Mesodermal cell (in vitro differentiated cells): ENCODE measurements at regions not wholly inside any gene's neighbourhood (a gene's known extent, or its start where the extent isn't known, plus 50 kb on each side); places are given as distances from the start of the nearest gene placed in this dataset.

Source experiments
- H3K27ac ChIP-seq: 2 replicates; pipeline ENCODE4 v1.7.0; 2013; ENCODE audit warnings: mild to moderate bottlenecking, low read depth, low read length, moderate library complexity; ENCODE audit not compliant: severe bottlenecking
- H3K36me3 ChIP-seq: 2 replicates; pipeline ENCODE4 v1.7.1; 2013; ENCODE audit warnings: mild to moderate bottlenecking, low read length, moderate library complexity; ENCODE audit not compliant: control insufficient read depth, insufficient read depth
- H3K4me1 ChIP-seq: one replicate; pipeline ENCODE4 v1.7.1; 2013; ENCODE audit warnings: mild to moderate bottlenecking, low read length; ENCODE audit not compliant: insufficient read depth, control insufficient read depth, poor library complexity, severe bottlenecking
- H3K4me3 ChIP-seq: 2 replicates; pipeline ENCODE4 v1.7.0; 2013; ENCODE audit warnings: low read length, control low read depth, mild to moderate bottlenecking; ENCODE audit not compliant: insufficient read depth, poor library complexity, severe bottlenecking; ENCODE audit errors: extremely low read depth
- H3K9me3 ChIP-seq: 2 replicates; pipeline ENCODE4 v1.7.1; 2013; ENCODE audit warnings: mild to moderate bottlenecking, low read length, moderate library complexity; ENCODE audit not compliant: control insufficient read depth
- WGBS, 2 experiments: methylation state at CpG; one replicate each; pipeline ENCODE4 v1.1.5; 2013; ENCODE audit warnings: missing lambda C conversion rate in 2 of 2; ENCODE audit not compliant: insufficient coverage in 2 of 2; 5-methylcytosine and 5-hydroxymethylcytosine counted together

DNA sequence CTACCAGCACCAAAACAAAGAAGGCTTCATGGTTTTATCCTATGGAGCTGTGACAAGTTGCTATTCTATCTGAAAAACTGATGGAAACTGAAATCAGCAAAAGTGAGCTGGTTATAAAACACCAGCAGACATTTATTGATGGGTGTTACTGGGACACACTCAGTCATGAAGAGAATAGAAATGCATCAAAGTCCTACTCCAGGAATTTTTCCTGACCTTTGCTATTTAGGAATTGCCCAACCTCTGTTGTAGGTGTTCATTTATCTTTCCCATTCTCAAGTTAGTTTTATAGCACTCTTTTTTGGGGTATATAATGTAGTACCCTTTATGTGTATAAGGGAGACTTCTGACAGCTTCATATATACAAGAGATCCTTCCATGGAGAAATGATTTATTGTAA is 533.2 kb downstream of the REEP3 start:
- Histone ChIP-seq H3K36me3 (no peaks in the 10 kb centered on the region), H3K9me3 (peaks cover 5% of the 10 kb centered on the region), H3K4me3 (no peak overlapping the region), H3K27ac (no peak overlapping the region), H3K4me1 (no peaks in the 10 kb centered on the region)

DNA sequence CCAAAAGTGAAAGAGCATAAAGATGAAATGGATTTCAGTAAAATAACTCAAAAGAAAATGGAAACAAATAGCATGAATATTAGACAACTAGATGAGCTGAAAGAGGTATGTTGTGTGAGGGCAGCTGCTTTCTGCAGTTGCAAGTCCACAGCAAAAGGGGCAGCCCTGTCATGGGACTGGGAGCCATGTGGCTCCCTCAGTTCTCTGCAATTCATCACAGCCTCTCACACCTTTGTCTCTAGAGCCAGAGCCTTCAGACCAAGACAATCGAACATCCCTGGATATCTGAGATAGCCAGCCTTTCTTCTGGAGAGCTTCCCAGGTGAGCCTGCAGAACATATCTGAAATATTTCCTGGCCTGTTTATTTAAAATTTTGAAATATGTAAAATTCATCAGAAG is 538.7 kb downstream of the REEP3 start:
- H3K27ac ChIP-seq = no peak overlapping the region
- 86% methylated on average over 1 of the region's 1 CpG; no CpG with 5 or more reads in 1 of the 2 experiments for WGBS, 2 experiments
- no peaks in the 10 kb centered on the region for H3K36me3 ChIP-seq
- no peaks in the 10 kb centered on the region for H3K4me1 ChIP-seq
- H3K4me3 ChIP-seq = no peak overlapping the region
- H3K9me3 ChIP-seq = no peaks in the 10 kb centered on the region

DNA sequence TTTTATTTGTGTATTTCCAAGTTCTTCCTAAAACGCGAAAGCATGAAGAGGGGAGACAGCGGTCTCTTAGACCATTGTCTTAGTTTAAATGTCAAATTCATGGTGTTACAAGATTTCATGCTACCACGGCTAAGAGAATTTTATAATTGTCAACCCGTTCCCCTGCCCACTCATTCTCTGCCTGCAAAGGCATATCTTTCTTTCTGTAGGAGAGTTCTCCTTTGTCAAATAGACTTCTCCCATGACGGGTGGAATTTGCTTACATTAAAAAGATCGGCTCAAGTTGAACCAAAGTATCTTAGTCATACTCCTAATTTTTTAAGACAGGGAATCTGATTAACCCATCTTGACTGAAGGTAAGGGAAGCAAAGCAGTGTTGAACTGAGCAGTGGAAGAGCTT is 539.2 kb downstream of the REEP3 start:
- Histone ChIP-seq H3K27ac (no peak overlapping the region), H3K4me1 (no peaks in the 10 kb centered on the region), H3K9me3 (no peaks in the 10 kb centered on the region), H3K4me3 (no peak overlapping the region), H3K36me3 (no peaks in the 10 kb centered on the region)
- WGBS, 2 experiments = 92 to 100% methylated on average over 4 to 5 of the region's 7 CpGs

DNA sequence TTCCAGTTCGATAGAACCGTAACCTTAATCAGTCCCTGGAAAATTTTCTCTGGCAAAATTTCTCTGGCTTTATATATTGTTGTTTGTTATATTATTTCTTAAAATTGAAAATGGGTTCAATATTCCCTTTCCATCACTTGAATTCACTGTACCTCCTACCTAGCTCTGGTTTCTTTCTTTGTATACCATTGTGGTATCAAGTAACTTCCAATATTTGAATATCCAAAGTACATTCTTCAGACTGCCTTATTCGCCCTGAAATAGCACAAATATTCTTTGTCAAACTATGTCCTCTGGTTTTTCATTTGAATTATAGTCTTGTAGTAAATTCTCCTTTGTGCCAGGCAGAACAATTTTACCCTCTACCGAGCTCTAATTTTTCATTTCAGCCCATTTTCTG is 541.6 kb downstream of the REEP3 start:
- Histone ChIP-seq H3K36me3 (no peaks in the 10 kb centered on the region), H3K4me3 (no peak overlapping the region), H3K27ac (no peak overlapping the region), H3K9me3 (no peaks in the 10 kb centered on the region), H3K4me1 (no peaks in the 10 kb centered on the region)
- no CpG with 5 or more reads among the region's 4 CpGs for WGBS, 2 experiments

DNA sequence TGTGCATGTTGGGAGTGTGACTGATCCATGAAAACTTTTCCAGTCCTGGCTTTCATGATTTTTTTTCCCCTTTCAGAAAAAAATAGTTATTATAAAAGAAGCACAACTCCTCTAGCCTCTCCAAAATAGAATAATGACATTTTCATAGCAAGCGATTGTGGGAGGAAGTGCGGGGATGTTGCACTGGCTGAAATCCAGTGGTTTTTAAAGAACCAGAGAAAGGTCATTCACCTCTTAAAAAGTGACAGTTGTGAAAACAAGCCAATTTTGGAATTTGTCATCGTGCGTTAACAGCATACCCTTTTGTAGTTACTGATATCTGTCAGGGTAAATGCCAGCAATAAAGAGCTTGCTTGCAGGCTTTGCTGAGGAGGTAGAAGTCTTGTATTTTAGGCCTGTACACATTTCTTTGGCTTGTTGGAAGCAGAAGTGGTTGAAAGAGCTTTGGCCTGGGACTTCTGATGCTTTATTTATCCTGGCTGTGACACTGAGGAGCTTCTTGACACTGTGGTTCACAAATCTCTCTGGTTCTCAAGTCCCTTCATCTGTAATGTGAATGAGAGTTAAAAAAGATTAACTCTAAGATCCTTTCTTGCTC is 545.9 kb downstream of the REEP3 start:
- H3K27ac ChIP-seq = no peak overlapping the region
- no peaks in the 10 kb centered on the region for H3K4me1 ChIP-seq
- H3K36me3 ChIP-seq = no peaks in the 10 kb centered on the region
- 89 to 95% methylated on average over 4 of the region's 4 CpGs for WGBS, 2 experiments
- H3K4me3 ChIP-seq = no peak overlapping the region
- no peaks in the 10 kb centered on the region for H3K9me3 ChIP-seq

DNA sequence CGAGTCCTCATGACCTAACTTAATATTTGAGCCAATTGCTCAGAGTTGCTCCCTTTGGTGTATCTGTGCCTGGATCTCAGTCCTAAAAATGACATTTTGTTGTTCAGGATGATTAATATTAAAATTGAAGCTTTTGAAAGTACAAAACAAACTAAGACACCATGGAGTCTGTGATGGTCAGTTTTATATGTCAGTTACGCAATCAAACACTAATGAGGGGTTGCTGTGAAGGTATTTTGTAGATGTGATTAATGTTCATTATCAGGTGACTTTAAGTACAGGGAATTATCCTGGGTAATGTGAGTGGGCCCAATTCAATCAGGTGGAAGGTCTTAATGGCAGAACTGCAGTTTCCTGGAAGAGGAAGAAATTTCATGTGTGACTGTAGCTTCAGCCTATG is 546.7 kb downstream of the REEP3 start:
- 77 to 83% methylated on average over 2 of the region's 2 CpGs for WGBS, 2 experiments
- H3K27ac ChIP-seq = no peak overlapping the region
- no peaks in the 10 kb centered on the region for H3K36me3 ChIP-seq
- H3K9me3 ChIP-seq = no peaks in the 10 kb centered on the region
- H3K4me3 ChIP-seq = no peak overlapping the region
- no peaks in the 10 kb centered on the region for H3K4me1 ChIP-seq

DNA sequence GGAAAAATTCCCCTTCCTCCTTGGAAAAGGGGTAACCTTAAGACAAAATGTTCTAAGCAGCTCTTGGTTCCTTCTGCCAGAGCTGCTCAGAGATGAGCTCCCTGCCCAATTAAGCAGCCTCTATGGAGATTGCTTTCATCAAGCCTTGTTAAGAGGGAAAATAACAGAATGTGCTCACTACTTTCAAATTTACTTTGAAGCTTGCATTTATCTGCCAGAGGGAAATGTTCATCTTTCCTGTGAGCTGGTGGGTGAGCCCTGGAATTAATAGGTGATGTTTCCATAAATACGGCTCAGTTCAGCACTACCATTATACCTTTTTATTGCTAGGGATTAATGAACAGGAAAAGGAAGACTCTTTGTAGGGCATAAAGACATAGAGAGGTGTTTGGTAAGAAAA is 549.0 kb downstream of the REEP3 start:
- WGBS, 2 experiments = 100% methylated on average over 1 of the region's 1 CpG; no CpG with 5 or more reads in 1 of the 2 experiments
- Histone ChIP-seq H3K4me1 (no peaks in the 10 kb centered on the region), H3K4me3 (no peak overlapping the region), H3K9me3 (no peaks in the 10 kb centered on the region), H3K27ac (no peak overlapping the region), H3K36me3 (no peaks in the 10 kb centered on the region)

DNA sequence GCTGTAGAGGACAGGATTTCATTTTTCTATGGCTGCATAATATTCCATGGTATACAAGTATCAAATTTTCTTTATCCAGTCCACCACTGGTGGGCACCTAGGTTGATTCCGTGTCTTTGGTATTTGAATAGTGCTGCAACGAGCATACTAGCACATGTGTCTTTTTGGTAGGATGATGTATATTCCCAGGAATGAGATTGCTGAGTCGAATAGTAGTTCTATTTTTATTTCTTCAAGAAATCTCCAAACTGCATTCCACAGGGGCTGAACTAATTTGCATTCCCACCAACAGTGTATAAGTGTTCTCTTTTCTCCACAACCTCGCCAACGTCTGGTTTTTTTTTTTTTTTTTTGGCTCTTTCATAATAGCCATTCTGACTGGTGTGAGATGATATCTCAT is 550.0 kb downstream of the REEP3 start:
- no peak overlapping the region for H3K4me3 ChIP-seq
- H3K27ac ChIP-seq = no peak overlapping the region
- H3K9me3 ChIP-seq = no peaks in the 10 kb centered on the region
- WGBS, 2 experiments = no CpG with 5 or more reads among the region's 5 CpGs
- peaks cover 8% of the 10 kb centered on the region for H3K4me1 ChIP-seq
- no peaks in the 10 kb centered on the region for H3K36me3 ChIP-seq

DNA sequence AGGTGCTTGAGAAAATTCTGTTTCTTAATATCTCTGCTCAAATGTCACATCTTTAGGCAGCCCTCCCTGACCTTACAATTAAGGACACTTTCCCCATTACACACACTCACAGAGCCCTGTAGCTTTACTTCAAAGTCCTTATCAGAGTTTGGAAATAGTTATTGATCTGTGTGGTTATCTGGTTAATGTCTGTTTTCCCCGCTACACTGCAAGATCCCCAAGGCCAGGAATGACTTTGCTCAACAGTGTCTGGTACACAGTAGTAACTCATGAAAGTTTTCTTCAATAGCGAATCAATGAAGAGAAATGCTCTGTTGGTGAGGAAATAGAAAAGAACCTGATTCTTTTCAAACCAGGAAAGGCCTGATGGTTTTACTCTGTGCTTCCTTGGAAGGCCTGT is 554.4 kb downstream of the REEP3 start:
- no peaks in the 10 kb centered on the region for H3K36me3 ChIP-seq
- no peaks in the 10 kb centered on the region for H3K9me3 ChIP-seq
- peaks cover 13% of the 10 kb centered on the region for H3K4me1 ChIP-seq
- no peak overlapping the region for H3K4me3 ChIP-seq
- 93 to 95% methylated on average over 2 of the region's 2 CpGs for WGBS, 2 experiments
- peak overlapping the region; percentile 41 for H3K27ac ChIP-seq

DNA sequence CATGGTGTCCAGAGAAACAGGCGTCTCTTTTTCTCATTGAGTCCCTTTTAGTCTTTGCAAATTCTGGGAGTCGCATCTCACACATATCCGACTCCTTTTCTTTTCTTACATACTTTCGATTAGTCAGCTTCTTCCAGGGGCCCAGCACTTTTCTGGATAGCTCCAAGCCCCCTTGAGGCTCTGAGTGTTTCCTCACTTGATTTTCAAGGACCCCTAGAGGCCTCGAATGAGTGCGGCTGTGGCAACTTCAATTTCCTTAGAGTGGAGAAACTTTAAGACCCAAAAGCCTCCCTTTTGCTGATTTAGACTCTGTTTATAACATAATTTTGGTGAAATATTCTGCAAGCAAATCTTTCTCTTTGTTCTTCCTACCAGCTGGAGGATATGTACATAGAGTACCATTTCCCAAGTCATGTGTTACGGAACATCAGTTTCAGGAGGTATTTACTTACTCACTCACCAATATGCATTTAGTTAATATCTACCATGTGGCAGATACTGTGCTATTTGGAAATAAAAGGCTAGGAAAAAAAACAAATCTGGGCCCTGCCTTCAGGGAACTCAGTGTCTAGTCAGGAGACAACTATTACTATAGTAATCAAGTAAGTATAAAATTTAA is 555.2 kb downstream of the REEP3 start:
- no peaks in the 10 kb centered on the region for H3K9me3 ChIP-seq
- H3K4me1 ChIP-seq = peaks cover 13% of the 10 kb centered on the region
- peak overlapping the region; percentile 41 for H3K27ac ChIP-seq
- no peak overlapping the region for H3K4me3 ChIP-seq
- H3K36me3 ChIP-seq = no peaks in the 10 kb centered on the region
- 77 to 78% methylated on average over 4 to 5 of the region's 7 CpGs for WGBS, 2 experiments

DNA sequence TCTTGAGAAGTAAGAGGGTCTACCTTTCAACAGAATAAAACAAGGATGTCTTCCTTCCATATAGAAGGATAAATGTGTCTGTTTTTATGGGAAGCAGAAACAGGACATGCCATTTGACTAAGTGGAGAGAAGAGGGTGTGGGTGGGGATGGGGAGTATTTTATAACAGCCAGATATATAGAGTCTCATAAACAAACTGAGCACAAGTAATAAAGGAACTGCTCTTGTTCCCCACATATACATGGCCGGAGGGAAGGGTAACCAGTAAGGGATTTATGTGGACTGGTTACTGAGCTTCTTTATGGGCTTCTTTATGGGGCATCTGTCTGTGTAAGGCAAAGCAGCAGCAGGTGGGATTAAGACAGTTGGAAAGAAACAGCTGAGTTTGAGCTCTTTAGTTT is 558.1 kb downstream of the REEP3 start:
- Histone ChIP-seq H3K9me3 (no peaks in the 10 kb centered on the region), H3K27ac (no peak overlapping the region), H3K4me1 (peaks cover 13% of the 10 kb centered on the region), H3K36me3 (no peaks in the 10 kb centered on the region), H3K4me3 (no peak overlapping the region)
- no CpG with 5 or more reads among the region's 1 CpG for WGBS, 2 experiments
